ENCODE measurements at regions not wholly inside any gene's neighbourhood (a gene's known extent, or its start where the extent isn't known, plus 50 kb on each side); places are given as distances from the start of the nearest gene placed in this dataset.

- no peak for TF ChIP-seq CTCF (conservative IDR thresholded peaks at IDR 0.05)
- DNase-seq (ENCODE audit: extremely low spot score, unreplicated experiment): no peak
Measured at GRCh38 chr1:55468142-55468795, 253.1 kb upstream of the USP24 start.

GRCh38 chr1:55466921-55467320 is 251.8 kb upstream of the USP24 start:
- DNase-seq (ENCODE audit: extremely low spot score, unreplicated experiment): no peak
- Mint-ChIP-seq H3K9me3 (no peaks in the 10 kb centered on the region), H3K36me3 (no peaks in the 10 kb centered on the region), H3K4me1 (ENCODE audit: unreplicated experiment) (peaks cover 18% of the 10 kb centered on the region), H3K27me3 (no peaks in the 10 kb centered on the region), H3K4me3 (no peak overlapping the region), H3K27ac (no peak overlapping the region)
- no peak for TF ChIP-seq CTCF (conservative IDR thresholded peaks at IDR 0.05)

More at GRCh38 chr1:55468142-55468795, 253.1 kb upstream of the USP24 start:
- no peaks in the 10 kb centered on the region for H3K27me3 Mint-ChIP-seq
- H3K27ac Mint-ChIP-seq: no peak overlapping the region
- no peak overlapping the region for H3K4me3 Mint-ChIP-seq
- peaks cover 22% of the 10 kb centered on the region for H3K4me1 Mint-ChIP-seq (ENCODE audit: unreplicated experiment)
- H3K9me3 Mint-ChIP-seq: peaks cover 2% of the 10 kb centered on the region
- no peaks in the 10 kb centered on the region for H3K36me3 Mint-ChIP-seq

GRCh38 chr1:55466373-55466772 is 251.2 kb upstream of the USP24 start:
- H3K27me3 Mint-ChIP-seq: no peaks in the 10 kb centered on the region
- DNase-seq (ENCODE audit: extremely low spot score, unreplicated experiment): no peak
- no peak for TF ChIP-seq CTCF (conservative IDR thresholded peaks at IDR 0.05)
- no peaks in the 10 kb centered on the region for H3K36me3 Mint-ChIP-seq
- no peaks in the 10 kb centered on the region for H3K9me3 Mint-ChIP-seq
- H3K27ac Mint-ChIP-seq: no peak overlapping the region
- H3K4me3 Mint-ChIP-seq: no peak overlapping the region
- H3K4me1 Mint-ChIP-seq (ENCODE audit: unreplicated experiment): peaks cover 18% of the 10 kb centered on the region

GRCh38 chr1:55464550-55464949 is 249.4 kb upstream of the USP24 start:
- no peak overlapping the region for H3K27ac Mint-ChIP-seq
- DNase-seq (ENCODE audit: extremely low spot score, unreplicated experiment): no peak
- H3K36me3 Mint-ChIP-seq: no peaks in the 10 kb centered on the region
- H3K4me1 Mint-ChIP-seq (ENCODE audit: unreplicated experiment): peaks cover 18% of the 10 kb centered on the region
- TF ChIP-seq CTCF (conservative IDR thresholded peaks at IDR 0.05): no peak
- no peaks in the 10 kb centered on the region for H3K9me3 Mint-ChIP-seq
- no peaks in the 10 kb centered on the region for H3K27me3 Mint-ChIP-seq
- H3K4me3 Mint-ChIP-seq: no peak overlapping the region

GRCh38 chr1:55463814-55464475 is 248.8 kb upstream of the USP24 start:
- Mint-ChIP-seq H3K27ac (no peak overlapping the region), H3K4me1 (ENCODE audit: unreplicated experiment) (peaks cover 14% of the 10 kb centered on the region), H3K36me3 (no peaks in the 10 kb centered on the region), H3K27me3 (no peaks in the 10 kb centered on the region), H3K9me3 (no peaks in the 10 kb centered on the region), H3K4me3 (no peak overlapping the region)
- TF ChIP-seq CTCF (conservative IDR thresholded peaks at IDR 0.05): no peak
- no peak for DNase-seq (ENCODE audit: extremely low spot score, unreplicated experiment)
